ENCODE measurements at regions not wholly inside any gene's neighbourhood (a gene's known extent, or its start where the extent isn't known, plus 50 kb on each side); places are given as distances from the start of the nearest gene placed in this dataset.

DNA sequence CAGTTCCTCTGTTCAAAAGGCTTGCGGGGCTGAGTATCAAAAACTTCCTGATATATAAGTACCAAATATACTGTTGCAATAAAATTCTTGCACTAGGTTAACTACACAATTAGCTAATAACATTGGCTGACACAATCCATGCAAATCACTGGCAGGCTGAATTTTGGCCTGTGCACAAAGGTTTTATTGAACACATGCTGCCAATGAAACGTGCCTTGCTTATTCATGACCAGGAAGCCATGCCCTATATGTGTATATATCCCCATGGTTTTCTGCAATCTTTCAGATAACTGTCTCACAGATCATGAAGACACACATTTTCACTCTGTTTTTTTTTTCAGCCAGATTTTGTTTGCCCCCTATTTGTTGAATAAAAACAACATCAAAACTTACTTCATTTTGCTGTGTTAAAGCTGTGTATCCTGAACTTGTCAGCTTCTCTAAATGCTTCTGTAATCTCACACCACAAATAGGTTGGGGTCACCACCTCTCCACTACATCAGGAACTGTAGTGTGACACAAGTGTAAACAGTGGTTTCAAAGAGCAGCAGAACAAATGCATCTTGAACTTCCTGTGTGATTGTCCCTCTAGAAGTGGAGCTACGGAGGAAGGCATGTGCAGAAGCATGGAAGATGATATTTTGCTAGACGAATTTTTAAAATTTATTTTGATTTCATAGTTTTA lies 920.7 kb upstream of the NR2F2 start:
- no peaks in the 10 kb centered on the region for H3K36me3 ChIP-seq (ENCODE audit: insufficient read depth, low read length)
- H3K27me3 ChIP-seq (ENCODE audit: insufficient read depth, low read length): no peaks in the 10 kb centered on the region
- ChIA-PET CTCF (ENCODE audit: partially characterized antibody) (no interaction called here), POLR2A (ENCODE audit: partially characterized antibody) (no interaction called here)
- H3K4me1 Mint-ChIP-seq: peaks cover 0 to 2% (median 0%) of the 10 kb centered on the region in 4 donors
- no peak overlapping the region for H3K4me3 Mint-ChIP-seq
- no peaks in the 10 kb centered on the region for H3K9me3 ChIP-seq (ENCODE audit: control insufficient read depth in 1 of 2, low read length in 2 of 2)
- peaks cover 0 to 8% (median 2%) of the 10 kb centered on the region in 8 donors for H3K9me3 Mint-ChIP-seq
- no peak overlapping the region for H3K4me3 ChIP-seq (ENCODE audit: low read length in 2 of 2)
- no peaks in the 10 kb centered on the region for H3K4me1 ChIP-seq (ENCODE audit: insufficient read depth, low read length)
- intact Hi-C loops (cut with micrococcal nuclease): no loop called here
- peaks cover 0 to 1% of the 10 kb centered on the region in 2 donors for H3K27me3 Mint-ChIP-seq
- H3K36me3 Mint-ChIP-seq: no peaks in the 10 kb centered on the region
- no peak for DNase-seq
- no peak overlapping the region for H3K27ac ChIP-seq (ENCODE audit: low read depth, low read length)
- H3K27ac Mint-ChIP-seq: no peak overlapping the region

DNA sequence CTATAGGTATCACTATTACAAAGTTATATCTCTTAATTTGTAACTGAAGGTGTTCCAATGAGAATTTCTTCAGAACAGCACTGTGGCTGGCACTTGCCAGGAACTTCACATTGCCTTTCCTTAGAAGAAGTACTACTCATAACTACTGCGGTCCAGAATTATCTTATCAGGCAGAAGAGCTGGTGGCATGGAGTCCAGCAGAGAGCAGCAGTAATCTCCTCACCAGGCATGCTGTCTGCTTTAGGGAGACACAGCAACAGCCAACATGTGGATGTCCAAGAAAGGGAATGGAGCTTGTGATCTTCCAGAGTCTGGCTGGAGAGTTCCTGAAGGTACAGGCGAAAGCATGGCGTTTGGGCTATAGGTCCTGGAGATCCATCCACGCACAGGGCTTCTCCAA lies 919.7 kb upstream of the NR2F2 start:
- no peak for DNase-seq
- Histone ChIP-seq H3K4me1 (ENCODE audit: insufficient read depth, low read length) (no peaks in the 10 kb centered on the region), H3K27me3 (ENCODE audit: insufficient read depth, low read length) (no peaks in the 10 kb centered on the region), H3K36me3 (ENCODE audit: insufficient read depth, low read length) (no peaks in the 10 kb centered on the region), H3K4me3 (ENCODE audit: low read length in 2 of 2) (no peak overlapping the region), H3K27ac (ENCODE audit: low read depth, low read length) (no peak overlapping the region), H3K9me3 (ENCODE audit: control insufficient read depth in 1 of 2, low read length in 2 of 2) (no peaks in the 10 kb centered on the region)
- intact Hi-C loops (cut with micrococcal nuclease): no loop called here
- Mint-ChIP-seq H3K27ac (no peak overlapping the region), H3K27me3 (peaks cover 0 to 1% of the 10 kb centered on the region in 2 donors), H3K4me1 (peaks cover 0 to 2% (median 0%) of the 10 kb centered on the region in 4 donors), H3K4me3 (no peak overlapping the region), H3K36me3 (no peaks in the 10 kb centered on the region), H3K9me3 (peaks cover 0 to 6% (median 2%) of the 10 kb centered on the region in 8 donors)
- CTCF ChIA-PET (ENCODE audit: partially characterized antibody): no interaction called here
- POLR2A ChIA-PET (ENCODE audit: partially characterized antibody): no interaction called here

DNA sequence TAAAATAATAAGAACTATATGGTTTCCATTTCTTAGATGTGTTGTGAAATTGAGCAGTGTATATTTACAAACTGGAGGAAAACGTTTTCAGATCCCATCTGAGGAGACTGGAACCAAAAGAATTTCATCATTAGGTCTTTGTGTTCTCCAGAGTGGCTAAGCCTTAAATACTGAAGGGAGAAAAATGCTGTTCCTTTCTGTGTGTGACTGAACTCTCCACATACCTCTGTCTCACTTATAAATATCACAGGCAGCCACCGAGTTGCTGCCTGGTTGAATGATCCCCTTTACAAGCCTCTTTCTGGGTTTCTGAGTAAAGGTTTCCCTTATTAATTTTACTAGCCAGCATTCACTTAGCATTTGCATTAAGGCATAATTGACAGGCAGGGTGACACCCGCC lies 913.9 kb upstream of the NR2F2 start:
- Mint-ChIP-seq H3K36me3 (no peaks in the 10 kb centered on the region), H3K9me3 (peaks cover 3 to 19% (median 6%) of the 10 kb centered on the region in 8 donors), H3K4me3 (no peak overlapping the region), H3K4me1 (no peaks in the 10 kb centered on the region), H3K27ac (no peak overlapping the region), H3K27me3 (peaks cover 0 to 4% of the 10 kb centered on the region in 2 donors)
- Histone ChIP-seq H3K27me3 (ENCODE audit: insufficient read depth, low read length) (no peaks in the 10 kb centered on the region), H3K27ac (ENCODE audit: low read depth, low read length) (no peak overlapping the region), H3K4me3 (ENCODE audit: low read length in 2 of 2) (no peak overlapping the region), H3K36me3 (ENCODE audit: insufficient read depth, low read length) (no peaks in the 10 kb centered on the region), H3K4me1 (ENCODE audit: insufficient read depth, low read length) (no peaks in the 10 kb centered on the region), H3K9me3 (ENCODE audit: control insufficient read depth in 1 of 2, low read length in 2 of 2) (no peaks in the 10 kb centered on the region)
- CTCF ChIA-PET (ENCODE audit: partially characterized antibody): no interaction called here
- no peak for DNase-seq
- intact Hi-C loops (cut with micrococcal nuclease): no loop called here
- POLR2A ChIA-PET (ENCODE audit: partially characterized antibody): no interaction called here

DNA sequence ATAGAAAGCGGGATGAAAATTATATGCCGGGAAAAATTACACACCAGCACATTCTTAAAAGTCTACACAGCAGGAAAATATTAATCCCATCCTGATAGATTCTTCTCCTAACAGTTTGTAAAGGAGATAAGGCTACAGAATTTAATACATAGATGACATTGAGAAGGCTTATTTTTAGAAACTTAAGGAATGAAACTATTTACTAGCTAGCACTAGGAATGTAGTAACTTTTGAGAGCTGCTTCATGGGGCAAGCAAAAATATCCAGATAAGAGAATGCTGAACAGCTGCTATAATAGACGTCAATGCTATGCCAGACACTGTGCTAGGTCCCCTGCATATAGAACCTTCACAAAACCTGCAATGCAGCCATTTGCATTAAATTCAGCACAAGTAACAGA lies 912.7 kb upstream of the NR2F2 start:
- H3K27ac Mint-ChIP-seq: no peak overlapping the region
- no peaks in the 10 kb centered on the region for H3K27me3 ChIP-seq (ENCODE audit: insufficient read depth, low read length)
- no peaks in the 10 kb centered on the region for H3K9me3 ChIP-seq (ENCODE audit: control insufficient read depth in 1 of 2, low read length in 2 of 2)
- H3K36me3 Mint-ChIP-seq: no peaks in the 10 kb centered on the region
- no peaks in the 10 kb centered on the region for H3K4me1 Mint-ChIP-seq
- no peak for DNase-seq
- intact Hi-C loops (cut with micrococcal nuclease): no loop called here
- no peaks in the 10 kb centered on the region for H3K36me3 ChIP-seq (ENCODE audit: insufficient read depth, low read length)
- POLR2A ChIA-PET (ENCODE audit: partially characterized antibody): no interaction called here
- H3K27ac ChIP-seq (ENCODE audit: low read depth, low read length): no peak overlapping the region
- CTCF ChIA-PET (ENCODE audit: partially characterized antibody): no interaction called here
- no peak overlapping the region for H3K4me3 Mint-ChIP-seq
- H3K9me3 Mint-ChIP-seq: peaks cover 4 to 20% (median 11%) of the 10 kb centered on the region in 8 donors
- H3K4me1 ChIP-seq (ENCODE audit: insufficient read depth, low read length): no peaks in the 10 kb centered on the region
- H3K4me3 ChIP-seq (ENCODE audit: low read length in 2 of 2): no peak overlapping the region
- H3K27me3 Mint-ChIP-seq: peaks cover 0 to 8% of the 10 kb centered on the region in 2 donors

DNA sequence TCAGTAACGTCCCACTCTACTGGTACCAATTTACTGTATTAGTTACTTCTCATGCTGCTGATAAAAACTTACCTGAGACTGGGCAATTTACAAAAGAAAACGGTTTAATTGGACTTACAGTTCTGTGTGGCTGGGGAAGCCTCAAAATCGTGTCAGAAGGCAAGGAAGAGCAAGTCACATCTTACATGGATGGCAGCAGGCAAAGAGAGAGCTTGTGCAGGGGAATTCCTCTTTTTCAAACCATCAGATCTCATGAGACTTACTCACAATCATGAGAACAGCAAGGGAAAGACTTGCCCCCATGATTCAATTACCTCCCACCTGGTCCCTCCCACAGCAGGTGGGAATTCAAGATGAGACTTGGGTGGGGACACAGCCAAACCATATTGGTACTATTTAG lies 908.2 kb upstream of the NR2F2 start:
- Histone ChIP-seq H3K9me3 (ENCODE audit: control insufficient read depth in 1 of 2, low read length in 2 of 2) (no peaks in the 10 kb centered on the region), H3K27me3 (ENCODE audit: insufficient read depth, low read length) (no peaks in the 10 kb centered on the region), H3K27ac (ENCODE audit: low read depth, low read length) (no peak overlapping the region), H3K4me1 (ENCODE audit: insufficient read depth, low read length) (no peaks in the 10 kb centered on the region), H3K36me3 (ENCODE audit: insufficient read depth, low read length) (no peaks in the 10 kb centered on the region), H3K4me3 (ENCODE audit: low read length in 2 of 2) (no peak overlapping the region)
- intact Hi-C loops (cut with micrococcal nuclease): no loop called here
- Mint-ChIP-seq H3K36me3 (no peaks in the 10 kb centered on the region), H3K4me1 (no peaks in the 10 kb centered on the region), H3K27me3 (peaks cover 0 to 8% of the 10 kb centered on the region in 2 donors), H3K4me3 (no peak overlapping the region), H3K27ac (no peak overlapping the region), H3K9me3 (peaks cover 5 to 33% (median 16%) of the 10 kb centered on the region in 8 donors)
- no peak for DNase-seq
- ChIA-PET CTCF (ENCODE audit: partially characterized antibody) (no interaction called here), POLR2A (ENCODE audit: partially characterized antibody) (no interaction called here)

DNA sequence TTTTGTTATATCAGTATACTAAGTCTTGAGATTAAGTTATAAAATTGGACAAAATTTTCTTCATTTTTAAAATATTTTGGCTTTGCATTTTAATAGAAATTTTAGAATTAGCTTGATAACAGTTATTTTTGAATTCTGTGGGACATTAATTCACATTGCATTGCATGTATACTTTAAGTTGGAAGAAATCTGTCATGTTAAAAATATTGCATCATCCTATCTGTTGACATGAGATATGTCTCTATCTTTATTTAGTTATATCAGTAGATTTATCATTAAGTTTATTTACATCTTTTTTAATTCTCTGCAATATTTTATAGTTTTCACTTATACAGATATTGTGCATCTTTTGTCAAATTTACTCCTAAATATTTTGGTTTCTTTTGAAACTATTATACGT lies 904.6 kb upstream of the NR2F2 start:
- Mint-ChIP-seq H3K27me3 (peaks cover 0 to 4% of the 10 kb centered on the region in 2 donors), H3K27ac (no peak overlapping the region), H3K4me3 (no peak overlapping the region), H3K9me3 (peaks cover 4 to 34% (median 20%) of the 10 kb centered on the region in 8 donors), H3K36me3 (no peaks in the 10 kb centered on the region), H3K4me1 (no peaks in the 10 kb centered on the region)
- H3K36me3 ChIP-seq (ENCODE audit: insufficient read depth, low read length): no peaks in the 10 kb centered on the region
- intact Hi-C loops (cut with micrococcal nuclease): no loop called here
- ChIA-PET POLR2A (ENCODE audit: partially characterized antibody) (no interaction called here), CTCF (ENCODE audit: partially characterized antibody) (no interaction called here)
- no peak overlapping the region for H3K4me3 ChIP-seq (ENCODE audit: low read length in 2 of 2)
- no peaks in the 10 kb centered on the region for H3K9me3 ChIP-seq (ENCODE audit: control insufficient read depth in 1 of 2, low read length in 2 of 2)
- no peaks in the 10 kb centered on the region for H3K27me3 ChIP-seq (ENCODE audit: insufficient read depth, low read length)
- no peaks in the 10 kb centered on the region for H3K4me1 ChIP-seq (ENCODE audit: insufficient read depth, low read length)
- no peak for DNase-seq
- H3K27ac ChIP-seq (ENCODE audit: low read depth, low read length): no peak overlapping the region

DNA sequence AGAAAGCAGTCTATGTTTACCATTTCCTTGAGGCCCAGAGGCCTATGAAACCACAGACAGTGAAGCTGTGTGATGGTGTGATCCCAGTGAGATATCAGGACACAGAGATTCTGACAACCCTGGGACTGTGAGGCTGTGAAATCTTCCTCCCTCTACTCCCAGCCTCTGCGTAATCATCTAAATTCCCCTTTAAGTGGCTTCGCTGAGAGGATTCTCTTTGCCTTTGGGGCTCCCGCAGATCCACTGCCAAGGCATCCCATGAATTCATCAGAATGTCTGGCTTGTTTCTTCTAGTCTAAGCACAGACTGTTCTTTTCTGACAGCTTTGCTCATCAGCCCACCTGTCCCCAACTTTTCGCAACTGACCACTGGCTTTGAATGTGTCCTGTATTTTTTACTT lies 901.2 kb upstream of the NR2F2 start:
- peaks cover 2 to 18% (median 8%) of the 10 kb centered on the region in 8 donors for H3K9me3 Mint-ChIP-seq
- Histone ChIP-seq H3K36me3 (ENCODE audit: insufficient read depth, low read length) (no peaks in the 10 kb centered on the region), H3K27ac (ENCODE audit: low read depth, low read length) (no peak overlapping the region), H3K4me1 (ENCODE audit: insufficient read depth, low read length) (no peaks in the 10 kb centered on the region), H3K9me3 (ENCODE audit: control insufficient read depth in 1 of 2, low read length in 2 of 2) (no peaks in the 10 kb centered on the region), H3K4me3 (ENCODE audit: low read length in 2 of 2) (no peak overlapping the region), H3K27me3 (ENCODE audit: insufficient read depth, low read length) (no peaks in the 10 kb centered on the region)
- POLR2A ChIA-PET (ENCODE audit: partially characterized antibody): no interaction called here
- CTCF ChIA-PET (ENCODE audit: partially characterized antibody): no interaction called here
- no peak overlapping the region for H3K4me3 Mint-ChIP-seq
- H3K27me3 Mint-ChIP-seq: no peaks in the 10 kb centered on the region
- no peaks in the 10 kb centered on the region for H3K4me1 Mint-ChIP-seq
- H3K36me3 Mint-ChIP-seq: no peaks in the 10 kb centered on the region
- H3K27ac Mint-ChIP-seq: no peak overlapping the region
- intact Hi-C loops (cut with micrococcal nuclease): no loop called here
- no peak for DNase-seq

DNA sequence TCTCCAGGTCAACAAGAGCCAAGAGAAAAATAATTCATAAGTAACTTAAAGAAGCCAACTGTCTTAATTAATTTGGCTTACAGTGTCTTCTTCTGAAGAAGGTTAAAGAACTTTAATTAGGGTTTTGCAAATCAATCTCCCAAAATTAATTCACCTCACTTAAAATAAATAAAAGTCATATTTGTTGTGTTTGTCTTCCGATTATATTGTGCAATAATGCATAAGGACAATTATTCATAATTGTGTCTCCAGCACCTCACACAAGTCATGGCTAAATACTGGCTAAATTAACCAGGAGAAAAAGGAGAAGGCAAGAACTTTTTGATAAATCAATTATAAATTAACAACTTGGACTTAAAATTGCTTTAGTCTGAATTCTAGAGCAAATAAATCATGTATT lies 899.0 kb upstream of the NR2F2 start:
- intact Hi-C loops (cut with micrococcal nuclease): no loop called here
- Mint-ChIP-seq H3K4me1 (no peaks in the 10 kb centered on the region), H3K9me3 (peaks cover 2 to 18% (median 8%) of the 10 kb centered on the region in 8 donors), H3K36me3 (no peaks in the 10 kb centered on the region), H3K27me3 (peaks cover 0 to 2% of the 10 kb centered on the region in 2 donors), H3K27ac (no peak overlapping the region), H3K4me3 (no peak overlapping the region)
- H3K4me1 ChIP-seq (ENCODE audit: insufficient read depth, low read length): no peaks in the 10 kb centered on the region
- ChIA-PET CTCF (ENCODE audit: partially characterized antibody) (no interaction called here), POLR2A (ENCODE audit: partially characterized antibody) (no interaction called here)
- no peaks in the 10 kb centered on the region for H3K36me3 ChIP-seq (ENCODE audit: insufficient read depth, low read length)
- H3K27me3 ChIP-seq (ENCODE audit: insufficient read depth, low read length): no peaks in the 10 kb centered on the region
- H3K4me3 ChIP-seq (ENCODE audit: low read length in 2 of 2): no peak overlapping the region
- no peak for DNase-seq
- H3K27ac ChIP-seq (ENCODE audit: low read depth, low read length): no peak overlapping the region
- no peaks in the 10 kb centered on the region for H3K9me3 ChIP-seq (ENCODE audit: control insufficient read depth in 1 of 2, low read length in 2 of 2)

All from CD4-positive, alpha-beta memory T cell (primary cell).